Panc1 (cell line): ENCODE measurements at regions not wholly inside any gene's neighbourhood (a gene's known extent, or its start where the extent isn't known, plus 50 kb on each side); places are given as distances from the start of the nearest gene placed in this dataset.

ENCODE experiments used
- ATAC-seq: fragments of 200-7000 bp; cut with Tn5 transposase; 2 replicates; pipeline ENCODE4 v1.9.1; 2020; ENCODE audit warnings: mild to moderate bottlenecking, moderate library complexity
- BruUV-seq: library from RNA; stranded (reverse); fragments of 400-500 nt; replicated peaks from 2 replicates; lab custom pipeline; 2021; lab: Mats Ljungman, UMichigan
- CTCF ChIA-PET: fragments of 300-600 bp; sonication (Branson Sonifier 250); formaldehyde crosslinking; loops from one replicate; lab custom pipeline; 2022; ENCODE audit warnings: antibody characterized with exemption; lab: Charles Lee
- POLR2A ChIA-PET: fragments of 300-600 bp; sonication (Branson Sonifier 250); formaldehyde crosslinking; loops from one replicate; lab custom pipeline; 2022; ENCODE audit warnings: antibody characterized with exemption; lab: Charles Lee
- DNase-seq: peaks from one replicate; pipeline ENCODE4 v3.0.0-alpha.2; 2010; ENCODE audit warnings: low read depth, low spot score
- H3K27ac ChIP-seq: 2 replicates; pipeline ENCODE4 v1.5.1; 2011; ENCODE audit warnings: mild to moderate bottlenecking, low read length, inconsistent platforms
- H3K27me3 ChIP-seq: fragments of 200-500 bp; sonication (Bioruptor generic); 2 replicates; pipeline ENCODE4 v1.6.0; 2014; ENCODE audit warnings: low read length, inconsistent platforms; ENCODE audit not compliant: control insufficient read depth, insufficient read depth
- H3K36me3 ChIP-seq: fragments of 200-500 bp; sonication (Bioruptor generic); 2 replicates; pipeline ENCODE4 v1.5.1; 2014; ENCODE audit warnings: inconsistent platforms, mild to moderate bottlenecking, low read length, moderate library complexity; ENCODE audit not compliant: control insufficient read depth, insufficient read depth
- H3K4me1 ChIP-seq: 2 replicates; pipeline ENCODE4 v1.5.1; 2011; ENCODE audit warnings: inconsistent platforms, mild to moderate bottlenecking, low read length, moderate library complexity; ENCODE audit not compliant: control insufficient read depth, insufficient read depth
- H3K4me3 ChIP-seq, 2 experiments: 2 replicates each; pipeline ENCODE4 v1.5.1; 2011 to 2012; ENCODE audit warnings: low read depth in 2 of 2, low read length in 2 of 2, mild to moderate bottlenecking in 2 of 2, inconsistent platforms in 1 of 2, moderate library complexity in 1 of 2
- H3K9me3 ChIP-seq: fragments of 200-500 bp; sonication (Bioruptor generic); 2 replicates; pipeline ENCODE4 v1.5.1; 2014; ENCODE audit warnings: low read depth, mild to moderate bottlenecking, inconsistent platforms, low read length, moderate library complexity; ENCODE audit not compliant: control insufficient read depth, insufficient read depth
- CTCF ChIP-seq: fragments of 450-650 bp; IDR thresholded peaks from 2 replicates; pipeline ENCODE4 v1.5.1; 2017; ENCODE audit warnings: mild to moderate bottlenecking
- POLR2AphosphoS5 ChIP-seq: IDR thresholded peaks from 2 replicates; pipeline ENCODE4 v1.6.1; 2012; ENCODE audit warnings: mild to moderate bottlenecking, low read depth, low read length, moderate library complexity
- REST ChIP-seq, 2 experiments: IDR thresholded peaks; 2 replicates each; pipeline ENCODE4 v1.6.1; 2011 to 2012; ENCODE audit warnings: low read depth in 2 of 2, control low read depth in 1 of 2, low read length in 1 of 2, mild to moderate bottlenecking in 1 of 2, moderate library complexity in 1 of 2; ENCODE audit not compliant: insufficient read depth in 1 of 2
- SIN3A ChIP-seq: IDR thresholded peaks from 2 replicates; pipeline ENCODE4 v1.6.1; 2012; ENCODE audit warnings: low read depth, mild to moderate bottlenecking, low read length, moderate library complexity, borderline replicate concordance; ENCODE audit not compliant: insufficient read depth
- TCF7L2 ChIP-seq: IDR thresholded peaks from 2 replicates; pipeline ENCODE4 v1.6.1; 2011; ENCODE audit warnings: mild to moderate bottlenecking, low read depth, low read length, inconsistent platforms
- in situ Hi-C: cut with HindIII; loops from 2 replicates; pipeline ENCODE4 v1.10.0; 2016; ENCODE audit warnings: low sequenced_read_pairs, low pct_unique_long_range_greater_than_20kb
- intact Hi-C: fragments of 100-400 bp; cut with micrococcal nuclease; formaldehyde crosslinking; loops from one replicate; pipeline ENCODE4 v1.10.0; 2022; ENCODE audit not compliant: unreplicated experiment

GRCh38 chr1:78387871-78388270, 102.9 kb upstream of the PTGFR start:
- no peak for ATAC-seq
- intact Hi-C loops: no loop called here
- BruUV-seq: no TSS peak
- no peaks in the 10 kb centered on the region for H3K27me3 ChIP-seq
- no peaks in the 10 kb centered on the region for H3K36me3 ChIP-seq
- H3K4me1 ChIP-seq: no peaks in the 10 kb centered on the region
- in situ Hi-C loops: no loop called here
- POLR2A ChIA-PET: no interaction called here
- no peak overlapping the region for H3K4me3 ChIP-seq
- no peak for TF ChIP-seq SIN3A
- no peak overlapping the region for H3K27ac ChIP-seq
- CTCF ChIA-PET: no interaction called here
- no peaks in the 10 kb centered on the region for H3K9me3 ChIP-seq
- DNase-seq: no peak

GRCh38 chr1:78388275-78388674, 102.5 kb upstream of the PTGFR start:
- CTCF ChIA-PET: no interaction called here
- POLR2A ChIA-PET: no interaction called here
- H3K4me1 ChIP-seq: no peaks in the 10 kb centered on the region
- BruUV-seq: no TSS peak
- TF ChIP-seq TCF7L2 (no peak), SIN3A (no peak), REST (IDR thresholded peaks at IDR 0.05; ENCODE audit: insufficient read depth in 1 of 2, low read depth in 2 of 2, low read length in 1 of 2) (no peak), POLR2AphosphoS5 (no peak), CTCF (no peak)
- DNase-seq: no peak
- intact Hi-C loops (no loop called here), in situ Hi-C loops (no loop called here)
- ATAC-seq: no peak
- H3K27ac ChIP-seq: no peak overlapping the region
- H3K36me3 ChIP-seq: no peaks in the 10 kb centered on the region
- H3K27me3 ChIP-seq: no peaks in the 10 kb centered on the region
- H3K9me3 ChIP-seq: no peaks in the 10 kb centered on the region
- no peak overlapping the region for H3K4me3 ChIP-seq

- H3K9me3 ChIP-seq: no peaks in the 10 kb centered on the region
- no peak for TF ChIP-seq TCF7L2
- no peak for TF ChIP-seq CTCF
- no peak for TF ChIP-seq POLR2AphosphoS5
- TF ChIP-seq SIN3A: no peak
- no peak for TF ChIP-seq REST (IDR thresholded peaks at IDR 0.05; ENCODE audit: insufficient read depth in 1 of 2, low read depth in 2 of 2, low read length in 1 of 2)
- H3K27ac ChIP-seq: no peak overlapping the region
- H3K4me3 ChIP-seq: no peak overlapping the region
- BruUV-seq: no TSS peak
- no peaks in the 10 kb centered on the region for H3K36me3 ChIP-seq
- no peaks in the 10 kb centered on the region for H3K4me1 ChIP-seq
- ChIA-PET CTCF (no interaction called here), POLR2A (no interaction called here)
- ATAC-seq (no peak), DNase-seq (no peak)
- intact Hi-C loops (no loop called here), in situ Hi-C loops (no loop called here)
- no peaks in the 10 kb centered on the region for H3K27me3 ChIP-seq
Measured at GRCh38 chr1:78401148-78401547, 89.6 kb upstream of the PTGFR start.
